ENCODE measurements at regions not wholly inside any gene's neighbourhood (a gene's known extent, or its start where the extent isn't known, plus 50 kb on each side); places are given as distances from the start of the nearest gene placed in this dataset.

GRCh38 chr1:89460325-89460724, 64.3 kb upstream of the LRRC8B start:
- TF ChIP-seq CTCF (IDR thresholded peaks at IDR 0.05 in 2 of 3, conservative IDR thresholded peaks at IDR 0.05 in 1 of 3; ENCODE audit: insufficient read depth in 2 of 3, low read depth in 1 of 3, low read length in 3 of 3) (peak in 1 of 3 experiments; percentile 13; a peak in 1 of 6 replicates), GATA2 (CRISPR knock-in tag; IDR thresholded peaks at IDR 0.05) (no peak), POLR2A (conservative IDR thresholded peaks at IDR 0.05) (no peak), ZNF174 (CRISPR knock-in tag; IDR thresholded peaks at IDR 0.05) (no peak)

Measured in K562 (cell line).